NCI-H1930 (cell line): ENCODE measurements at regions not wholly inside any gene's neighbourhood (a gene's known extent, or its start where the extent isn't known, plus 50 kb on each side); places are given as distances from the start of the nearest gene placed in this dataset.
"Not testable (repeated sequence)": the region's sequence is repeated elsewhere in the genome, so short reads cannot be mapped to it uniquely, and the experiment has no call there.

ENCODE experiments used
- DNase-seq, 2 experiments: peaks; one replicate each; lab custom pipeline; 2025; lab: John Stamatoyannopoulos, UW

DNA sequence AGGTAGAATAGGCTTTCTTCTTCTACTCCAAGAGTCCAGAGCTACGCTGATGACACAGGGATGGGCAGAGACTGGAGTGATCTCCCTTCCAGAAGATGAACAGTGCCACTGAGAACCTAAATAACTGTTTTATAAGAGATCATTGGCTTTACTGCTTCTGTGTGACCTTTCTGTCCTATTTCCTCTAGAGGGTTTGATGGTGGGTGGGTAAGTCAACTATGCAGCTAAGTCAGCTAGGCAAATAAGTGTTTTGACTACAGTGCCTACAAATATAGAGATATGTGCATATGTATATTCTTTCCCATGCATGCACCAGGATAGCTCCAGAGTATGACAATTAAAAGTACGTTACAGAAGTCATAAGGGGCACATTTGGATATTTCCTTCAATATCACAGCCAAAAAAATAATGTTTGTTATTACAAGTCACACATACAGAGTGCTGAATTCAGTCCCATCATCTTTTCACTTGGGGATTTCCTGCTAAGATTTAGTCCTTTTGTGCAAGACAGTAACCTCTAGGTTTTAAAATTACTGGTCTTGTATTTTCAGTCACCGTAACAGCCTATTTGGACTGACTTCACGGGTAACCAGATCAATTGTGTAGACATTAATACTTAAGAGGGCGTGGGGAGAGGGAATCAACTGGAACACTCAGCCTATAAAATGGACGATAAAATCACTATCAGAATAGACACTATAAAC lies 412.6 kb upstream of the SOX5 start:
- no peak for DNase-seq

- DNase-seq: no peak
Measured at GRCh38 chr12:24360907-24361306, 411.4 kb upstream of the SOX5 start.

DNA sequence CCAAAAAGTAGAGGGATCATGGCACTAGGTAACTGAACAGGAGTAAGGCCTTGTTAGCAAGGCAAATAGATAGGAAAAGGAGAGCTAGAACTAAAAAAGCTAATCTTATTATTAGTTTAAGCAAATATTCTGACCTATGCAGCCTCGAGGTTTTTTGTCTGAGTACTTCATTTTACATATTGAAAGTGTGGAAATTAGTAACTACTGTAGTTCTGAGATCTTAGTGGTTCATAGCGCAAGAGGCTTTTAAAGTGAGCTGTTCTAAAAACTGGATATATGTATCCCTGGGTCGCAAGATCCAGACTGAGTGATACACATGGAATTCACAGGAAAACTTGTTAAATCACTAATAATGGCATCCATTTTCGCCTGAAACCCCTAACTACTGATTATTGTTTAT lies 411.0 kb upstream of the SOX5 start:
- DNase-seq: no peak

DNA sequence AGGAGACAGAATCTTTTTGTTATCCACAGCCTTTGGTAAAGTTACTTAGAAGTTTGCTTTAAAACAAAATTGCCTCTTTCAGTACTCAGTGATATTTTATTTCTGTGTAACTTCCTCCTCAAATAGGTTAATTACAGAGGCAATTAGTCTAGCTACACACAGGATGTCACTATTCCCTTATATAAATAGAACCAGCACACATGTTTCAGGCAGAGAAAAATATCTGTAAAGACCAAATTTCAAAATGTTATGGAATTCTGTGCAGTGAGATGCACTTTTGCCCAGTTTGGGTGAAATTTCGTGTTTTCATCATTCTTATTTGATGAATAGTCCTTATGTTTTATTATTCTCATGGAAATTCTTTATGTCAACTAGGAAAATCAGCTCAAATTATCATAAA lies 410.6 kb upstream of the SOX5 start:
- DNase-seq: no peak

GRCh38 chr12:24359418-24359817 lies 409.9 kb upstream of the SOX5 start:
- no peak for DNase-seq

DNA sequence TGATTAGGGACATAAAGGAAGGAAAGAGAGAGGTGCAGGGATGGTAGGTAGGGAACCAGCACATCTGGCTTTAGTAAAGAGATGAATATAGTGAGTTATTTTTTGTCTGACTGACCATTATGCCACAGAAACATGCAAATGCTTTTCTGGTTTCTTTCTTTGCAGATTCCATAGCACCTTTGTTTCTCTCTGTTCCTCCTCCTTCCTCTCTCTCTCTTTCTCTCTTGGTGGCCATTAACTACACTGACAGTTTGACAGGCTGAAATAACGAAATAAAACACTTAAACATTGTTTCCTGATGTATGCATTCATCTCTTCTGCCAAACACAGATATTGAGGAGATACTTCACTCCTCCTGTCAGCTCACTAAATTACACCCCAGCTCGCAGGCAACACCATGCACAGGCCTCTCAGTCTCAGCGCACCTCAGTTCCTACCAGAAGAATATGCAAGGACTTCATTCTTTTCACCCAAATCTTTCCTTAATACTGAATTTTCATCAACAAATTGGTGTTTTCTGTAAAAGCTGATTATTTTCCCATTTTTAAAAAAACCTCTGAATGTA lies 406.9 kb upstream of the SOX5 start:
- no peak for DNase-seq

GRCh38 chr12:24352363-24352762 lies 402.9 kb upstream of the SOX5 start:
- no peak for DNase-seq

GRCh38 chr12:24349051-24349799 lies 399.8 kb upstream of the SOX5 start:
- DNase-seq: no peak

DNA sequence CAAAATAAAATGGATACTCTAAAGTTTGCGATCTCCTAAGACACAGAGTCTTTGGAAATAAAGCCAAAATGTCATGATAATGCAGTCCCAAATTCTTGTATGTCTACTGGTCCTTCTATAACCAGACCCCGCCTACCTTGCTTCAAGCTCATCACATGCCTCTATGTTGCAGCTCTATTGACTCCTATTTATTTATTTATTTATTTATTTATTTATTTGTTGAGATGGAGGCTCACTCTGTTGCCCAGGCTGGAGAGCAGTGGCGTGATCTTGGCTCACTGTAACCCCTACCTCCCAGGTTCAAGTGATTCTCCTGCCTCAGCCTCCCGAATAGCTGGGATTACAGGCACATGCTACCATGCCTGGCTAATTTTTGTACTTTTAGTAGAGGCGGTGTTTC lies 398.7 kb upstream of the SOX5 start:
- DNase-seq: not testable (repeated sequence)

- no peak for DNase-seq
Measured at GRCh38 chr12:24328261-24328660, 378.8 kb upstream of the SOX5 start.

DNA sequence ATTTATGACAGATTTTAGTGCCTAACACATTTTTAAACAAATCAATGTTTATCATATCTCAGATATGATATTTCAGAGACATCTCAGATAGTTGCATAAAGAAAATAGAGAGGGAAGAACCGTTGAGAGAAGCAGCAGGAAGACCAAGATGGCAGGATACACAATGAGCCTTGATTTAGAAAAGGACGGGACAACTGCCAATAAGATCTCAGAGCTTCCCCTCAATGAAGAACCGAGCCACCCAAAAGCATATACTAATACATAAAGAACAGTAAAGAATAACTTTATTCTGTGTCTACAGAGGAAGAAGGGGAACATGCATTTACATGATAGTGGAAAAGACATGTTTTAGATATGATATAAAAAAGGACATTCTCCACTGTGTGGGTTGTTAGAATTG lies 375.9 kb upstream of the SOX5 start:
- no peak for DNase-seq

GRCh38 chr12:24307716-24308335 lies 358.4 kb upstream of the SOX5 start:
- no peak for DNase-seq

DNA sequence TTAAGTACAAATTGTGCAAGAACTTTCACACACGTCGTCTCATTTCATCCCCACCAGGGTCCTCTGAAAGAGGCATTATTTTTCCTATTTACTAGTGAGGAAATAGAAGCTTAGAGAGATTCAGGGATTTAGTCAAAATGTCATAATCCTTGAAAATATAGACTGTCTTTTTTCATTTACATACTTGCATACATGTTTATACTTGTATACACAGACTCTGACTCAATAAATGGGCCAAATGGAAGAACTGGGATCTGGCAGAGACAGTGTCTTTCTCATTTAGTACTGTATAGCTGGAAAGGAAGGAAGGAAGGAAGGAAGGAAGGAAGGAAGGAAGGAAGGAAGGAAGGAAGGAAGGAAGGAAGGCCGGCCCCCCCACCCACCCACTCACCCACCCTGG lies 357.7 kb upstream of the SOX5 start:
- DNase-seq: no peak

GRCh38 chr12:24306001-24306400 lies 356.5 kb upstream of the SOX5 start:
- no peak for DNase-seq

- no peak for DNase-seq
Measured at GRCh38 chr12:24304285-24304684, 354.8 kb upstream of the SOX5 start.

DNA sequence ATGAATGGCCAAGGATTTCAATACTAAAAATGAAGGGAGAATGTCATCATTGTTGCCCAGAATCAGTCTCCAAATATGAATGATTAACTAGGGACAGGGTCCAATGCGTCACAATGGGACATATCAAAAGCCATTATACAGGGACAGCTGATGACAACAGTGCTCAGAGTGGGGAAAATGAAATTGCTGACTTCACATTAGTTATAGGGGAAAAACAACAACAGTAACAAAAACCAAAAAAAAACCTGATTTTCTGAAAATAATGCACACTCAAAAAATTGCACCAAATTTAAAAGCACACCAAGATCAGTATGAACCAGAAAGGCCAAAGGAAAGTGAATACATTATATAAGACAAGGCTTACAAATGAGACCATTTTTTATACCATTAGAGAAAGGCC lies 353.2 kb upstream of the SOX5 start:
- DNase-seq: no peak

- DNase-seq: no peak
Measured at GRCh38 chr12:24297516-24297915, 348.0 kb upstream of the SOX5 start.

DNA sequence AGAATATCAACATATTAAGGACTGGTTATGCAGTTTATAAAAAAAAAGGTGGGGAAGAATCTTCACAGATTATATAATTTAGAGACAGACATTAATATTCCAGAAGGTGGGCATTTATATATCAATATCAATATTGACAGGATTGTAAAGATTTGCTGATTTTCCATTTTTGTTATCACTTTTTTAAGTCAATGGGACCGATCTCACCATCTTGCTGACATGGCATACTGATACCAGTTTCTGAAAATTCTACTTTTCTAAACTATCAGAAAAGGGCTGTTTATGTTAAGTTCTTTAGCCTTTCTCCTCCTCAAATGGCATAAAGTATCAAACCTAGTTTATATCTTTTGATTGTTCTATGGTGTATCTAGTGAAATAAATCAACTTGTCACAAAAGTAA lies 344.1 kb upstream of the SOX5 start:
- no peak for DNase-seq

DNA sequence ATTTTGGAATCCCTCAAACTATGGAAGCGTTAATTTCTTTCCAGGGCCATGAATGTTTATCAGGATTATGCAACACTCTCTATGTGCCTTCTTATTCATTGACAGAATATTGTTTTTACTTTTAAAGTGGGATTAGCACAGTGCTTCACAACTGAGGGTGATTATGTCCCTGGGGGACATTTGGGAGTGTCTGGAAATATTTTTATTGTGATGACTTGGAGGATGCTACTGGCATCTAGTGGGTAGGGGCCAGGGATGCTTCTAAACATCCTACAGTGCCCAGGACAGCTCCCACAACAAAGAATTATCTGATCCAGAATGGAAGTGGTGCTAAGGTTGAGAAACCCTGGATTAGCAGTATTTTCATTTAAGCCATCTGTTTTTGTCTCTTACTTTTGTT lies 338.5 kb upstream of the SOX5 start:
- DNase-seq: no peak

GRCh38 chr12:24285448-24285847 lies 336.0 kb upstream of the SOX5 start:
- no peak for DNase-seq

GRCh38 chr12:24281341-24281740 lies 331.9 kb upstream of the SOX5 start:
- DNase-seq: no peak

DNA sequence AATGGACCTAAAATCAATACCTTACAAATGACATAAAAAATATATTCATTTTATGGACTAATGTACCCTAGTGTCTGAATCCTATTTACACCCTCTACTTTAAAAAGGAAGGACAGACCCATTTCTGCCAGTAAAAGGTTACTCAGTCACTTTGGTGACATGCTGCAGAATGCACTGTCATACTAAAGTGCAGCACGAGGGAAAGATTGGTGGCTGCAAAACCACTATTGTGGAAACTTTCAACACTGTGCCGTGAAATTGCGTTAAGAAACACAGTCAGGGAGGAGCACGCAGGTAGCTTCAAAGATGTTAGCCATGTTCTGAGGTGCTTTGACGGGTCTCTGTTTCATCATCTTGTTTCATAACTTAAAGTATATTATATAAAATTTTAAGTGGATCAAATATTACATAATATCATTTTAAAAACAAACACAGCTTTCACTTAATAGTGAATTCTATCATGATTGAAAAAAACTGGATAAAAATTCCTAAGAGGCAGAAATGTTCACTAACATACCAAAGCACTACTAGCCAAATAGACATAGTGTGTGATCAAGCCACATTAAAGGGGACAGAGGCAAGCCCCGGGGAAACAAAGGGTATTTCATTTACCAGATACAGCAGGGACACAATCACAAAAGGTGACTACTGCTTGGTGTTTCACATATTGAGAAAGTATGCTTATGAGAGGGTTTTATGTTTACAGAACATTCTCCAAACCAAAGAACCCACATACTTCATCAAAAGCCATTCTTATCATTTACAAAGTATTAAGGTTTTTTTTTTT lies 330.8 kb upstream of the SOX5 start:
- no peak for DNase-seq
